ENCODE measurements at regions not wholly inside any gene's neighbourhood (a gene's known extent, or its start where the extent isn't known, plus 50 kb on each side); places are given as distances from the start of the nearest gene placed in this dataset.

DNA sequence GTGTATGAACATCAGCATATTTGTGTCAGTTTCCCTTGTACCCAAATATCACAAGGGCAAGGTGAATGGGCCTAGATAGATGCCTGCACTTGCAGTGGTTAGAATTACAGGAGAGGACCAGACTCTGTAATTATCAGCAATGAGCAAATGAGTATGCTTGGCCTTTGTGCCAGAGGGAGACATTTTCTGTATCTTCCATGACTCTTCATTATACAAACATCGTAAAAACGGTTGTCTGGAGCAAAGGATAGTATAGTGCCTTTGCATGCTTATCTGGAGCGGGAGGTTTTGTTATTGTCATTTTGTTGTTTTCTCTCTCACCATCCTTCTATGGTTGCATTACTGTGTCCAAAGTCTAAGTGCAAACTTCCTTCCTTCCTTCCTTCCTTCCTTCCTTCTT lies 1568.5 kb upstream of the NUDT12 start:
- no peak for TF ChIP-seq FOXM1 (IDR thresholded peaks at IDR 0.05; ENCODE audit: borderline replicate concordance)
- TF ChIP-seq TARDBP (IDR thresholded peaks at IDR 0.05): no peak
- TF ChIP-seq BHLHE40 (IDR thresholded peaks at IDR 0.05; ENCODE audit: borderline replicate concordance): no peak
- TF ChIP-seq SP1 (IDR thresholded peaks at IDR 0.05): no peak

Data from HEK293T (cell line).